HCT116 (cell line): ENCODE measurements at regions not wholly inside any gene's neighbourhood (a gene's known extent, or its start where the extent isn't known, plus 50 kb on each side); places are given as distances from the start of the nearest gene placed in this dataset.

Experiments
- ATAC-seq: fragments of 200-7000 bp; cut with Tn5 transposase; 2 replicates; pipeline ENCODE4 v1.9.1; 2020; ENCODE audit warnings: mild to moderate bottlenecking, moderate library complexity
- BruUV-seq: library from RNA; stranded (reverse); fragments of 400-500 nt; replicated peaks from 2 replicates; lab custom pipeline; 2021; lab: Mats Ljungman, UMichigan
- CTCF ChIA-PET: fragments of 300-600 bp; sonication (Branson Sonifier 250); formaldehyde crosslinking; loops from one replicate; lab custom pipeline; 2021; ENCODE audit warnings: antibody characterized with exemption; lab: Charles Lee
- POLR2A ChIA-PET: fragments of 300-600, 350-600 bp; sonication (Branson Sonifier 250); formaldehyde crosslinking; loops from one replicate; lab custom pipeline; 2021; ENCODE audit warnings: antibody characterized with exemption; lab: Charles Lee
- RAD21 ChIA-PET, 2 experiments: fragments of 300-600 bp; sonication (Branson Sonifier 250); formaldehyde crosslinking; loops; one replicate each; lab custom pipeline; 2023; ENCODE audit warnings: low total read pairs in 2 of 2; ENCODE audit not compliant: uncharacterized antibody in 2 of 2, unreplicated experiment in 2 of 2, low non-redundant PET in 1 of 2; lab: Charles Lee
- DNase-seq: peaks from one replicate; pipeline ENCODE4 v3.0.0-alpha.2; 2010; ENCODE audit warnings: low read depth, low spot score
- H2AFZ ChIP-seq: fragments of 200-600 bp; shearing (Covaris generic), sonication (generic); 2 replicates; pipeline ENCODE4 v1.6.1; 2017; ENCODE audit warnings: low read depth, mixed run types, mixed read lengths, antibody characterized with exemption, low read length; ENCODE audit not compliant: poor library complexity, severe bottlenecking
- H3K27ac ChIP-seq: 2 replicates; pipeline ENCODE4 v1.5.1; 2012; ENCODE audit warnings: low read depth, low read length
- H3K27me3 ChIP-seq: fragments of 200-600 bp; sonication (generic); 2 replicates; pipeline ENCODE4 v1.6.1; 2016; ENCODE audit warnings: mixed run types, low read length, mixed read lengths; ENCODE audit not compliant: insufficient read depth
- H3K36me3 ChIP-seq, 2 experiments: fragments of 200-500 bp in 1 of 2; fragments of 200-600 bp in 1 of 2; sonication (Bioruptor generic) in 1 of 2; sonication (generic) in 1 of 2; 2 replicates each; pipeline versions ENCODE4 v1.5.1 to v1.6.1; 2014 to 2016; ENCODE audit warnings: low read length in 2 of 2, inconsistent platforms in 1 of 2, mixed read lengths in 1 of 2, mixed run types in 1 of 2; ENCODE audit not compliant: insufficient read depth in 2 of 2, control insufficient read depth in 1 of 2
- H3K4me1 ChIP-seq, 2 experiments: fragments of 200-600 bp in 1 of 2; sonication (generic) in 1 of 2; 2 replicates each; pipeline versions ENCODE4 v1.5.1 to v1.6.1; 2012 to 2017; ENCODE audit warnings: low read length in 2 of 2, inconsistent platforms in 1 of 2, mild to moderate bottlenecking in 1 of 2, mixed read lengths in 1 of 2, mixed run types in 1 of 2, moderate library complexity in 1 of 2; ENCODE audit not compliant: insufficient read depth in 2 of 2, control insufficient read depth in 1 of 2
- H3K4me2 ChIP-seq: fragments of 200-600 bp; sonication (generic); 2 replicates; pipeline ENCODE4 v1.6.1; 2017; ENCODE audit warnings: mixed run types, low read length, mixed read lengths
- H3K4me3 ChIP-seq, 2 experiments: fragments of 200-600 bp in 1 of 2; sonication (generic) in 1 of 2; replicated peaks in 1 of 2; 2 replicates each; pipeline ENCODE4 v1.5.1; 2011 to 2016; ENCODE audit warnings: low read length in 2 of 2, control low read depth in 1 of 2, low read depth in 1 of 2, mild to moderate bottlenecking in 1 of 2, mixed read lengths in 1 of 2, mixed run types in 1 of 2
- H3K79me2 ChIP-seq: fragments of 200-600 bp; sonication (generic); 2 replicates; pipeline ENCODE4 v1.6.1; 2017; ENCODE audit warnings: mild to moderate bottlenecking, mixed run types, low read length, moderate library complexity, mixed read lengths; ENCODE audit not compliant: insufficient read depth
- H3K9ac ChIP-seq: fragments of 200-600 bp; sonication (generic); 2 replicates; pipeline ENCODE4 v1.6.1; 2016; ENCODE audit warnings: low read length, mixed read lengths
- H3K9me2 ChIP-seq: fragments of 200-600 bp; sonication (generic), shearing (Covaris generic); 2 replicates; pipeline ENCODE4 v1.6.1; 2017; ENCODE audit warnings: mixed run types, mild to moderate bottlenecking, moderate library complexity; ENCODE audit not compliant: insufficient read depth
- H3K9me3 ChIP-seq, 2 experiments: fragments of 200-500 bp in 1 of 2; fragments of 200-600 bp in 1 of 2; sonication (Bioruptor generic) in 1 of 2; sonication (generic) in 1 of 2; 2 replicates each; pipeline ENCODE4 v1.6.1; 2014 to 2017; ENCODE audit warnings: low read length in 2 of 2, mixed read lengths in 2 of 2, inconsistent platforms in 1 of 2, low read depth in 1 of 2, mild to moderate bottlenecking in 1 of 2, mixed run types in 1 of 2, moderate library complexity in 1 of 2; ENCODE audit not compliant: control insufficient read depth in 1 of 2, insufficient read depth in 1 of 2
- H4K20me1 ChIP-seq: fragments of 200-600 bp; sonication (generic), shearing (Covaris generic); 2 replicates; pipeline ENCODE4 v1.6.1; 2017; ENCODE audit warnings: mixed run types, mild to moderate bottlenecking, moderate library complexity; ENCODE audit not compliant: insufficient read depth
- CBX3 ChIP-seq: IDR thresholded peaks from 2 replicates; pipeline ENCODE4 v1.6.1; 2012; ENCODE audit warnings: low read depth
- CEBPB ChIP-seq: IDR thresholded peaks from 2 replicates; pipeline ENCODE4 v1.6.1; 2012; ENCODE audit warnings: low read depth
- EGR1 ChIP-seq: IDR thresholded peaks from 2 replicates; pipeline ENCODE4 v1.6.1; 2012; ENCODE audit warnings: low read depth
- EZH2 ChIP-seq: fragments of 200-600 bp; sonication (generic); IDR thresholded peaks from 2 replicates; pipeline ENCODE4 v1.6.1; 2017; ENCODE audit warnings: antibody characterized with exemption, mixed run types
- FOSL1 ChIP-seq: IDR thresholded peaks from 2 replicates; pipeline ENCODE4 v1.6.1; 2012; ENCODE audit warnings: low read depth
- JUND ChIP-seq: IDR thresholded peaks from 2 replicates; pipeline ENCODE4 v1.6.1; 2012
- RAD21 ChIP-seq: IDR thresholded peaks from 2 replicates; pipeline ENCODE4 v1.6.1; 2012; ENCODE audit warnings: low read depth, mild to moderate bottlenecking
- SIN3A ChIP-seq: IDR thresholded peaks from 2 replicates; pipeline ENCODE4 v1.6.1; 2012; ENCODE audit warnings: low read depth
- TCF7L2 ChIP-seq: IDR thresholded peaks from 2 replicates; pipeline ENCODE4 v1.7.0; 2011; ENCODE audit warnings: borderline replicate concordance, inconsistent platforms; ENCODE audit not compliant: insufficient read depth, insufficient read length; ENCODE audit errors: extremely low read depth
- intact Hi-C: fragments of 100-400 bp; cut with micrococcal nuclease; formaldehyde crosslinking; loops from 2 replicates; pipeline ENCODE4 v1.10.0; 2022
- TF ChIP-seq, protein P1 (sequence below): IDR thresholded peaks from 2 replicates; pipeline ENCODE4 v1.6.1; 2012; ENCODE audit warnings: low read depth
- TF ChIP-seq, protein P2 (sequence below), 3 experiments: fragments of 200-600 bp in 1 of 3; sonication (generic) in 1 of 3; IDR thresholded peaks in 2 of 3; conservative IDR thresholded peaks in 1 of 3; 2 replicates each; pipeline ENCODE4 v1.5.1; 2012 to 2017; ENCODE audit warnings: low read depth in 2 of 3, low read length in 2 of 3, antibody characterized with exemption in 1 of 3, borderline replicate concordance in 1 of 3, control low read depth in 1 of 3, mild to moderate bottlenecking in 1 of 3, mixed read lengths in 1 of 3, mixed run types in 1 of 3, moderate library complexity in 1 of 3; ENCODE audit not compliant: insufficient read depth in 1 of 3
- TF ChIP-seq, protein P3 (sequence below): IDR thresholded peaks from 2 replicates; pipeline ENCODE4 v1.6.1; 2012

DNA sequence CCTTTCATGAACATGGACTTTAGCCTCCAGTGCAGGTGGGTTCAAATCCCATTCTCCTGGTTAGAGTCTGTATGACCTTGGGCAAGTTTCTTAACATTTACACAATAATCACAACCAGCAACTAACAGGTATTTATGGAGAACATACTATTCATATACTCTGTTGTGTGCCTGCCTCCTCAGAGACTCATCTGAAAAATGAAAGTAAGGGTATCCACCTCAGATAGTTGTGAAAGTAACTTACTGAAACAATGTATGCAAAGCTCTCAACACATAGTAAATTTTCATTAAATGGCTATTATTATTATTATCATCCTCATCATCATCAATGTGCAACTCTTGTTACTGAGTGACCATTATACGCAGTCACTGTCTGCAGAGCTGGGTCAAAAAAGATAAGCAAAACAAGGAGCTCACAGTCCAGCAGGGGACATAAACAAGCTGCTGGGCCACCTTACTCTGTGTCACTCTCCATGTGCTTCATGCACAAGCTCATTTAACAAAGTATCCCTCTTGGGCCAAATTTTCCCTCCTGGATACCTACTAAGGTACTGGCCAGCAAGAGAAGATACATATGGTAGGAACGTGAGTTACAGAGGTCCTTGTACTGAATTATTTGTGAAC is 70.9 kb upstream of the FNDC3A start:
- Histone ChIP-seq H3K4me3 (no peak overlapping the region), H3K9ac (no peak overlapping the region), H3K9me3 (no peaks in the 10 kb centered on the region), H3K27me3 (no peaks in the 10 kb centered on the region), H3K27ac (no peak overlapping the region), H2AFZ (no peak overlapping the region), H3K4me1 (0 out of 4 replicates have a peak, but pooled peaks cover 0 to 5% of the 10 kb centered on the region in 2 experiments), H4K20me1 (no peaks in the 10 kb centered on the region), H3K79me2 (no peaks in the 10 kb centered on the region), H3K9me2 (no peaks in the 10 kb centered on the region), H3K36me3 (no peaks in the 10 kb centered on the region), H3K4me2 (no peak overlapping the region)
- ChIA-PET RAD21 (no interaction called here), CTCF (no interaction called here), POLR2A (no interaction called here)
- intact Hi-C loops: no loop called here
- no TSS peak for BruUV-seq
- DNase-seq (no peak), ATAC-seq (no peak)
- TF ChIP-seq, protein P1, sequence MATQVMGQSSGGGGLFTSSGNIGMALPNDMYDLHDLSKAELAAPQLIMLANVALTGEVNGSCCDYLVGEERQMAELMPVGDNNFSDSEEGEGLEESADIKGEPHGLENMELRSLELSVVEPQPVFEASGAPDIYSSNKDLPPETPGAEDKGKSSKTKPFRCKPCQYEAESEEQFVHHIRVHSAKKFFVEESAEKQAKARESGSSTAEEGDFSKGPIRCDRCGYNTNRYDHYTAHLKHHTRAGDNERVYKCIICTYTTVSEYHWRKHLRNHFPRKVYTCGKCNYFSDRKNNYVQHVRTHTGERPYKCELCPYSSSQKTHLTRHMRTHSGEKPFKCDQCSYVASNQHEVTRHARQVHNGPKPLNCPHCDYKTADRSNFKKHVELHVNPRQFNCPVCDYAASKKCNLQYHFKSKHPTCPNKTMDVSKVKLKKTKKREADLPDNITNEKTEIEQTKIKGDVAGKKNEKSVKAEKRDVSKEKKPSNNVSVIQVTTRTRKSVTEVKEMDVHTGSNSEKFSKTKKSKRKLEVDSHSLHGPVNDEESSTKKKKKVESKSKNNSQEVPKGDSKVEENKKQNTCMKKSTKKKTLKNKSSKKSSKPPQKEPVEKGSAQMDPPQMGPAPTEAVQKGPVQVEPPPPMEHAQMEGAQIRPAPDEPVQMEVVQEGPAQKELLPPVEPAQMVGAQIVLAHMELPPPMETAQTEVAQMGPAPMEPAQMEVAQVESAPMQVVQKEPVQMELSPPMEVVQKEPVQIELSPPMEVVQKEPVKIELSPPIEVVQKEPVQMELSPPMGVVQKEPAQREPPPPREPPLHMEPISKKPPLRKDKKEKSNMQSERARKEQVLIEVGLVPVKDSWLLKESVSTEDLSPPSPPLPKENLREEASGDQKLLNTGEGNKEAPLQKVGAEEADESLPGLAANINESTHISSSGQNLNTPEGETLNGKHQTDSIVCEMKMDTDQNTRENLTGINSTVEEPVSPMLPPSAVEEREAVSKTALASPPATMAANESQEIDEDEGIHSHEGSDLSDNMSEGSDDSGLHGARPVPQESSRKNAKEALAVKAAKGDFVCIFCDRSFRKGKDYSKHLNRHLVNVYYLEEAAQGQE: no peak
- TF ChIP-seq RAD21 (no peak), JUND (no peak), TCF7L2 (no peak), FOSL1 (no peak), CBX3 (no peak), EZH2 (no peak), EGR1 (no peak), SIN3A (no peak), CEBPB (no peak)
- TF ChIP-seq, protein P2, sequence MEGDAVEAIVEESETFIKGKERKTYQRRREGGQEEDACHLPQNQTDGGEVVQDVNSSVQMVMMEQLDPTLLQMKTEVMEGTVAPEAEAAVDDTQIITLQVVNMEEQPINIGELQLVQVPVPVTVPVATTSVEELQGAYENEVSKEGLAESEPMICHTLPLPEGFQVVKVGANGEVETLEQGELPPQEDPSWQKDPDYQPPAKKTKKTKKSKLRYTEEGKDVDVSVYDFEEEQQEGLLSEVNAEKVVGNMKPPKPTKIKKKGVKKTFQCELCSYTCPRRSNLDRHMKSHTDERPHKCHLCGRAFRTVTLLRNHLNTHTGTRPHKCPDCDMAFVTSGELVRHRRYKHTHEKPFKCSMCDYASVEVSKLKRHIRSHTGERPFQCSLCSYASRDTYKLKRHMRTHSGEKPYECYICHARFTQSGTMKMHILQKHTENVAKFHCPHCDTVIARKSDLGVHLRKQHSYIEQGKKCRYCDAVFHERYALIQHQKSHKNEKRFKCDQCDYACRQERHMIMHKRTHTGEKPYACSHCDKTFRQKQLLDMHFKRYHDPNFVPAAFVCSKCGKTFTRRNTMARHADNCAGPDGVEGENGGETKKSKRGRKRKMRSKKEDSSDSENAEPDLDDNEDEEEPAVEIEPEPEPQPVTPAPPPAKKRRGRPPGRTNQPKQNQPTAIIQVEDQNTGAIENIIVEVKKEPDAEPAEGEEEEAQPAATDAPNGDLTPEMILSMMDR (IDR thresholded peaks at IDR 0.05 in 2 of 3, conservative IDR thresholded peaks at IDR 0.05 in 1 of 3; ENCODE audit: borderline replicate concordance in 1 of 3, insufficient read depth in 1 of 3, low read depth in 2 of 3, low read length in 2 of 3): no peak
- TF ChIP-seq, protein P3, sequence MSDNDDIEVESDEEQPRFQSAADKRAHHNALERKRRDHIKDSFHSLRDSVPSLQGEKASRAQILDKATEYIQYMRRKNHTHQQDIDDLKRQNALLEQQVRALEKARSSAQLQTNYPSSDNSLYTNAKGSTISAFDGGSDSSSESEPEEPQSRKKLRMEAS: no peak
